ENCODE measurements at regions not wholly inside any gene's neighbourhood (a gene's known extent, or its start where the extent isn't known, plus 50 kb on each side); places are given as distances from the start of the nearest gene placed in this dataset.

GRCh38 chr9:29701971-29702370 lies 2128.7 kb upstream of the C9orf72 start:
- no peak for DNase-seq (ENCODE audit: low spot score)

GRCh38 chr9:29714860-29715259 lies 2141.6 kb upstream of the C9orf72 start:
- DNase-seq (ENCODE audit: low spot score), result no peak

GRCh38 chr9:29717631-29718030 lies 2144.3 kb upstream of the C9orf72 start:
- no peak for DNase-seq (ENCODE audit: low spot score)

GRCh38 chr9:29730163-29730562 lies 2156.9 kb upstream of the C9orf72 start:
- no peak for DNase-seq (ENCODE audit: low spot score)

GRCh38 chr9:29740518-29740917 lies 2167.2 kb upstream of the C9orf72 start:
- no peak for DNase-seq (ENCODE audit: low spot score)

- DNase-seq (ENCODE audit: low spot score), result no peak
Measured at GRCh38 chr9:29741169-29741568, 2167.9 kb upstream of the C9orf72 start.

- no peak for DNase-seq (ENCODE audit: low spot score)
Measured at GRCh38 chr9:29750062-29750461, 2176.8 kb upstream of the C9orf72 start.

GRCh38 chr9:29751226-29751625 lies 2177.9 kb upstream of the C9orf72 start:
- no peak for DNase-seq (ENCODE audit: low spot score)

GRCh38 chr9:29753638-29754037 lies 2180.4 kb upstream of the C9orf72 start:
- DNase-seq (ENCODE audit: low spot score), result no peak

GRCh38 chr9:29769019-29769418 lies 2195.7 kb upstream of the C9orf72 start:
- no peak for DNase-seq (ENCODE audit: low spot score)

GRCh38 chr9:29773676-29774075 lies 2200.4 kb upstream of the C9orf72 start:
- no peak for DNase-seq (ENCODE audit: low spot score)

GRCh38 chr9:29775491-29775890 lies 2202.2 kb upstream of the C9orf72 start:
- DNase-seq (ENCODE audit: low spot score), result no peak

- DNase-seq (ENCODE audit: low spot score), result no peak
Measured at GRCh38 chr9:29778281-29778849, 2205.1 kb upstream of the C9orf72 start.

- DNase-seq (ENCODE audit: low spot score), result no peak
Measured at GRCh38 chr9:29793970-29794369, 2220.7 kb upstream of the C9orf72 start.

GRCh38 chr9:29796291-29796952 lies 2223.1 kb upstream of the C9orf72 start:
- DNase-seq (ENCODE audit: low spot score), result no peak

- no peak for DNase-seq (ENCODE audit: low spot score)
Measured at GRCh38 chr9:29798599-29798998, 2225.3 kb upstream of the C9orf72 start.

GRCh38 chr9:29799227-29799626 lies 2225.9 kb upstream of the C9orf72 start:
- DNase-seq (ENCODE audit: low spot score), result no peak

GRCh38 chr9:29800821-29801220 lies 2227.5 kb upstream of the C9orf72 start:
- no peak for DNase-seq (ENCODE audit: low spot score)

GRCh38 chr9:29802454-29802853 lies 2229.2 kb upstream of the C9orf72 start:
- no peak for DNase-seq (ENCODE audit: low spot score)

- no peak for DNase-seq (ENCODE audit: low spot score)
Measured at GRCh38 chr9:29806937-29807618, 2233.8 kb upstream of the C9orf72 start.

GRCh38 chr9:29816954-29817703 lies 2243.8 kb upstream of the C9orf72 start:
- DNase-seq (ENCODE audit: low spot score), result no peak

GRCh38 chr9:29822458-29822857 lies 2249.2 kb upstream of the C9orf72 start:
- no peak for DNase-seq (ENCODE audit: low spot score)

- DNase-seq (ENCODE audit: low spot score), result no peak
Measured at GRCh38 chr9:29826421-29826820, 2253.1 kb upstream of the C9orf72 start.

Measured in LoVo (cell line).